ENCODE measurements at regions not wholly inside any gene's neighbourhood (a gene's known extent, or its start where the extent isn't known, plus 50 kb on each side); places are given as distances from the start of the nearest gene placed in this dataset.

DNA sequence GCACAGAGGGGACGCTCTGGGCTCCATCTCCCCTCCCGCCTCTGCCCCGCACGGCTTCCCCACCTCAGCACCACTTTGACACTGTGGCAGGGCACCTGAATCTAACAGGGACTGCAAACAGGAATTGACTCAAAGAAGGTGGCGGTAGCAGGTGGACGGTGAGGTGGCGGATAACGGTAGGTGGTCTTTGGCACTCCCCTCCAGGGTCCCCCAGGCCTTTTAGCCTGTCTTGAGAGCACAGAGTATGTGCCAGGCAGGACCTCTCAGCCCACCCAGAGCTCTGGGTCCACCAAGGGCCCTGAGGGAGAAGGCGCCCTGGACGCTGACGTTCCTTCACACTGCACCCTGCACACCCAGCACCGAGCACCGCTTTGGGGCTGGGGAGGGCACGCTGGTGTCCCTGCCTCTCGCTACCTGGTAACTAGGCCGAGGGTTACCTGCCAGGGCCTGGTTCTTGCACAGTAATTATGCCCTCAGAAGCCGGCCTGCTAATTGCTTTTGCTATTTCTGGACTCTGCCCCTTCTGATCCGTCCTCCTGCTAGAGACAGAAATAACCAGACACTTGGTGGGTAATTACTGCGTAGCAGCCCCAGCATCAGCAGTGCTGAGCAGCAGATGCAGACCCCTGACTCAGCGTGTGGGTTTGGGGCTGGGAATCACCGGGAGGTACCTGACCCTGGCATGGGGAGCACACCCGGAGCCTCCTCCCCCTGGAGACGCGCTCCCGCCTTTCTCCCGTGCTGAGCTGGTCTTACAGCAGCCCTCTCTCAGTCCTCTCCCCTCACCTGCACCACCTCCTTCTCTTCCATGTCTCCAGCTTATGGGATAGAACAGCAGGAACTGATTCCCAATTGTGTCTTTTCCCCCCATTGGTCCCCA lies 103.3 kb upstream of the B3GAT1 start (continued):
- TF ChIP-seq, protein P1, sequence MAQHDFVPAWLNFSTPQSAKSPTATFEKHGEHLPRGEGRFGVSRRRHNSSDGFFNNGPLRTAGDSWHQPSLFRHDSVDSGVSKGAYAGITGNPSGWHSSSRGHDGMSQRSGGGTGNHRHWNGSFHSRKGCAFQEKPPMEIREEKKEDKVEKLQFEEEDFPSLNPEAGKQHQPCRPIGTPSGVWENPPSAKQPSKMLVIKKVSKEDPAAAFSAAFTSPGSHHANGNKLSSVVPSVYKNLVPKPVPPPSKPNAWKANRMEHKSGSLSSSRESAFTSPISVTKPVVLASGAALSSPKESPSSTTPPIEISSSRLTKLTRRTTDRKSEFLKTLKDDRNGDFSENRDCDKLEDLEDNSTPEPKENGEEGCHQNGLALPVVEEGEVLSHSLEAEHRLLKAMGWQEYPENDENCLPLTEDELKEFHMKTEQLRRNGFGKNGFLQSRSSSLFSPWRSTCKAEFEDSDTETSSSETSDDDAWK (CRISPR knock-in tag; IDR thresholded peaks at IDR 0.05): no peak
- TF ChIP-seq, protein P2, sequence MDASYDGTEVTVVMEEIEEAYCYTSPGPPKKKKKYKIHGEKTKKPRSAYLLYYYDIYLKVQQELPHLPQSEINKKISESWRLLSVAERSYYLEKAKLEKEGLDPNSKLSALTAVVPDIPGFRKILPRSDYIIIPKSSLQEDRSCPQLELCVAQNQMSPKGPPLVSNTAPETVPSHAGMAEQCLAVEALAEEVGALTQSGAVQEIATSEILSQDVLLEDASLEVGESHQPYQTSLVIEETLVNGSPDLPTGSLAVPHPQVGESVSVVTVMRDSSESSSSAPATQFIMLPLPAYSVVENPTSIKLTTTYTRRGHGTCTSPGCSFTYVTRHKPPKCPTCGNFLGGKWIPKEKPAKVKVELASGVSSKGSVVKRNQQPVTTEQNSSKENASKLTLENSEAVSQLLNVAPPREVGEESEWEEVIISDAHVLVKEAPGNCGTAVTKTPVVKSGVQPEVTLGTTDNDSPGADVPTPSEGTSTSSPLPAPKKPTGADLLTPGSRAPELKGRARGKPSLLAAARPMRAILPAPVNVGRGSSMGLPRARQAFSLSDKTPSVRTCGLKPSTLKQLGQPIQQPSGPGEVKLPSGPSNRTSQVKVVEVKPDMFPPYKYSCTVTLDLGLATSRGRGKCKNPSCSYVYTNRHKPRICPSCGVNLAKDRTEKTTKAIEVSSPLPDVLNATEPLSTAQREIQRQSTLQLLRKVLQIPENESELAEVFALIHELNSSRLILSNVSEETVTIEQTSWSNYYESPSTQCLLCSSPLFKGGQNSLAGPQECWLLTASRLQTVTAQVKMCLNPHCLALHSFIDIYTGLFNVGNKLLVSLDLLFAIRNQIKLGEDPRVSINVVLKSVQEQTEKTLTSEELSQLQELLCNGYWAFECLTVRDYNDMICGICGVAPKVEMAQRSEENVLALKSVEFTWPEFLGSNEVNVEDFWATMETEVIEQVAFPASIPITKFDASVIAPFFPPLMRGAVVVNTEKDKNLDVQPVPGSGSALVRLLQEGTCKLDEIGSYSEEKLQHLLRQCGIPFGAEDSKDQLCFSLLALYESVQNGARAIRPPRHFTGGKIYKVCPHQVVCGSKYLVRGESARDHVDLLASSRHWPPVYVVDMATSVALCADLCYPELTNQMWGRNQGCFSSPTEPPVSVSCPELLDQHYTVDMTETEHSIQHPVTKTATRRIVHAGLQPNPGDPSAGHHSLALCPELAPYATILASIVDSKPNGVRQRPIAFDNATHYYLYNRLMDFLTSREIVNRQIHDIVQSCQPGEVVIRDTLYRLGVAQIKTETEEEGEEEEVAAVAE (CRISPR knock-in tag; IDR thresholded peaks at IDR 0.05; ENCODE audit: borderline replicate concordance): no peak
- TF ChIP-seq RFX3 (CRISPR knock-in tag; IDR thresholded peaks at IDR 0.05): no peak
- TF ChIP-seq, protein P3, sequence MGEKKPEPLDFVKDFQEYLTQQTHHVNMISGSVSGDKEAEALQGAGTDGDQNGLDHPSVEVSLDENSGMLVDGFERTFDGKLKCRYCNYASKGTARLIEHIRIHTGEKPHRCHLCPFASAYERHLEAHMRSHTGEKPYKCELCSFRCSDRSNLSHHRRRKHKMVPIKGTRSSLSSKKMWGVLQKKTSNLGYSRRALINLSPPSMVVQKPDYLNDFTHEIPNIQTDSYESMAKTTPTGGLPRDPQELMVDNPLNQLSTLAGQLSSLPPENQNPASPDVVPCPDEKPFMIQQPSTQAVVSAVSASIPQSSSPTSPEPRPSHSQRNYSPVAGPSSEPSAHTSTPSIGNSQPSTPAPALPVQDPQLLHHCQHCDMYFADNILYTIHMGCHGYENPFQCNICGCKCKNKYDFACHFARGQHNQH (CRISPR knock-in tag; IDR thresholded peaks at IDR 0.05): no peak
- TF ChIP-seq, protein P4, sequence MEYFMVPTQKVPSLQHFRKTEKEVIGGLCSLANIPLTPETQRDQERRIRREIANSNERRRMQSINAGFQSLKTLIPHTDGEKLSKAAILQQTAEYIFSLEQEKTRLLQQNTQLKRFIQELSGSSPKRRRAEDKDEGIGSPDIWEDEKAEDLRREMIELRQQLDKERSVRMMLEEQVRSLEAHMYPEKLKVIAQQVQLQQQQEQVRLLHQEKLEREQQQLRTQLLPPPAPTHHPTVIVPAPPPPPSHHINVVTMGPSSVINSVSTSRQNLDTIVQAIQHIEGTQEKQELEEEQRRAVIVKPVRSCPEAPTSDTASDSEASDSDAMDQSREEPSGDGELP (IDR thresholded peaks at IDR 0.05; ENCODE audit: borderline replicate concordance, low read depth): no peak
- no peak for TF ChIP-seq ZNF841 (CRISPR knock-in tag; IDR thresholded peaks at IDR 0.05; ENCODE audit: borderline replicate concordance)
- TF ChIP-seq, protein P5, sequence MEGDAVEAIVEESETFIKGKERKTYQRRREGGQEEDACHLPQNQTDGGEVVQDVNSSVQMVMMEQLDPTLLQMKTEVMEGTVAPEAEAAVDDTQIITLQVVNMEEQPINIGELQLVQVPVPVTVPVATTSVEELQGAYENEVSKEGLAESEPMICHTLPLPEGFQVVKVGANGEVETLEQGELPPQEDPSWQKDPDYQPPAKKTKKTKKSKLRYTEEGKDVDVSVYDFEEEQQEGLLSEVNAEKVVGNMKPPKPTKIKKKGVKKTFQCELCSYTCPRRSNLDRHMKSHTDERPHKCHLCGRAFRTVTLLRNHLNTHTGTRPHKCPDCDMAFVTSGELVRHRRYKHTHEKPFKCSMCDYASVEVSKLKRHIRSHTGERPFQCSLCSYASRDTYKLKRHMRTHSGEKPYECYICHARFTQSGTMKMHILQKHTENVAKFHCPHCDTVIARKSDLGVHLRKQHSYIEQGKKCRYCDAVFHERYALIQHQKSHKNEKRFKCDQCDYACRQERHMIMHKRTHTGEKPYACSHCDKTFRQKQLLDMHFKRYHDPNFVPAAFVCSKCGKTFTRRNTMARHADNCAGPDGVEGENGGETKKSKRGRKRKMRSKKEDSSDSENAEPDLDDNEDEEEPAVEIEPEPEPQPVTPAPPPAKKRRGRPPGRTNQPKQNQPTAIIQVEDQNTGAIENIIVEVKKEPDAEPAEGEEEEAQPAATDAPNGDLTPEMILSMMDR (CRISPR knock-in tag; IDR thresholded peaks at IDR 0.05): no peak
- no peak for TF ChIP-seq MED1 (CRISPR knock-in tag; IDR thresholded peaks at IDR 0.05)
